Trophoblast cell (in vitro differentiated cells and primary cell): ENCODE measurements at regions not wholly inside any gene's neighbourhood (a gene's known extent, or its start where the extent isn't known, plus 50 kb on each side); places are given as distances from the start of the nearest gene placed in this dataset.

Experiments
- DNase-seq, 2 donors: peaks; one replicate each; pipeline ENCODE4 v3.0.0-alpha.2; 2016
- H2AFZ ChIP-seq: 2 replicates; pipeline ENCODE4 v1.6.1; 2013; ENCODE audit warnings: low read length, moderate library complexity, mild to moderate bottlenecking; ENCODE audit not compliant: insufficient read depth, poor library complexity
- H2AK5ac ChIP-seq: 2 replicates; pipeline ENCODE4 v1.6.1; 2013; ENCODE audit warnings: mild to moderate bottlenecking, low read length
- H2BK120ac ChIP-seq: 2 replicates; pipeline ENCODE4 v1.6.1; 2013; ENCODE audit warnings: low read length, mild to moderate bottlenecking, moderate library complexity; ENCODE audit not compliant: insufficient read depth, poor library complexity
- H2BK12ac ChIP-seq: 2 replicates; pipeline ENCODE4 v1.6.1; 2013; ENCODE audit warnings: mild to moderate bottlenecking, low read length, moderate library complexity
- H2BK5ac ChIP-seq: 2 replicates; pipeline ENCODE4 v1.6.1; 2013; ENCODE audit warnings: low read length, low read depth, moderate library complexity, mild to moderate bottlenecking; ENCODE audit not compliant: poor library complexity
- H3K14ac ChIP-seq: 2 replicates; pipeline ENCODE4 v1.6.1; 2013; ENCODE audit warnings: mild to moderate bottlenecking, low read length
- H3K18ac ChIP-seq: 2 replicates; pipeline ENCODE4 v1.6.1; 2013; ENCODE audit warnings: mild to moderate bottlenecking, low read length
- H3K23ac ChIP-seq: 2 replicates; pipeline ENCODE4 v1.6.1; 2013; ENCODE audit warnings: low read length
- H3K27ac ChIP-seq: 2 replicates; pipeline ENCODE4 v1.5.1; 2013; ENCODE audit warnings: low read depth, mild to moderate bottlenecking, inconsistent platforms, low read length, moderate library complexity
- H3K27me3 ChIP-seq: 2 replicates; pipeline ENCODE4 v1.6.1; 2013; ENCODE audit warnings: inconsistent platforms, mild to moderate bottlenecking, low read length, moderate library complexity; ENCODE audit not compliant: insufficient read depth
- H3K36me3 ChIP-seq, 2 experiments: 1 replicate in 1 of 2; 2 replicates in 1 of 2; pipeline ENCODE4 v1.6.1; 2013; ENCODE audit warnings: low read length in 2 of 2, mild to moderate bottlenecking in 2 of 2, moderate library complexity in 1 of 2; ENCODE audit not compliant: insufficient read depth in 2 of 2, control insufficient read depth in 1 of 2
- H3K4ac ChIP-seq: 2 replicates; pipeline ENCODE4 v1.6.1; 2013; ENCODE audit warnings: low read depth, mild to moderate bottlenecking, low read length, moderate library complexity
- H3K4me1 ChIP-seq, 2 experiments: 1 replicate in 1 of 2; 2 replicates in 1 of 2; pipeline ENCODE4 v1.6.1; 2013; ENCODE audit warnings: low read length in 2 of 2, mild to moderate bottlenecking in 2 of 2, moderate library complexity in 1 of 2; ENCODE audit not compliant: insufficient read depth in 2 of 2, control insufficient read depth in 1 of 2
- H3K4me2 ChIP-seq: 2 replicates; pipeline ENCODE4 v1.6.1; 2013; ENCODE audit warnings: inconsistent platforms, mild to moderate bottlenecking, low read length, moderate library complexity
- H3K4me3 ChIP-seq: 2 replicates; pipeline ENCODE4 v1.5.1; 2013; ENCODE audit warnings: mild to moderate bottlenecking, low read depth, low read length, inconsistent platforms
- H3K79me1 ChIP-seq: one replicate; pipeline ENCODE4 v1.6.1; 2013; ENCODE audit warnings: low read length
- H3K79me2 ChIP-seq: 2 replicates; pipeline ENCODE4 v1.6.1; 2013; ENCODE audit warnings: low read length, mild to moderate bottlenecking; ENCODE audit not compliant: control insufficient read depth, insufficient read depth, poor library complexity
- H3K9ac ChIP-seq: 2 replicates; pipeline ENCODE4 v1.6.1; 2013; ENCODE audit warnings: mild to moderate bottlenecking, low read length
- H3K9me3 ChIP-seq: 2 replicates; pipeline ENCODE4 v1.6.1; 2013; ENCODE audit warnings: low read depth, mild to moderate bottlenecking, control low read depth, inconsistent platforms, low read length; ENCODE audit not compliant: insufficient read depth
- H4K12ac ChIP-seq: 2 replicates; pipeline ENCODE4 v1.6.1; 2013; ENCODE audit warnings: low read depth, mild to moderate bottlenecking, low read length, moderate library complexity
- H4K8ac ChIP-seq: 2 replicates; pipeline ENCODE4 v1.6.1; 2013; ENCODE audit warnings: low read depth, mild to moderate bottlenecking, low read length, moderate library complexity
- H4K91ac ChIP-seq: one replicate; pipeline ENCODE4 v1.6.1; 2013; ENCODE audit warnings: low read depth, mild to moderate bottlenecking, low read length, moderate library complexity
- WGBS: extraction: QIAGEN DNeasy Blood & Tissue Kit; methylation state at CpG from one replicate; pipeline ENCODE4 v1.1.7; 2013; ENCODE audit warnings: missing lambda C conversion rate; ENCODE audit not compliant: insufficient read length, insufficient coverage; ENCODE audit errors: extremely low coverage; 5-methylcytosine and 5-hydroxymethylcytosine counted together

GRCh38 chr13:83182845-83183244 is 699.4 kb downstream of the SLITRK1 start:
- H3K4me3 ChIP-seq = no peak overlapping the region
- no peak overlapping the region for H3K4me2 ChIP-seq
- H3K27ac ChIP-seq = no peak overlapping the region
- H3K14ac ChIP-seq = no peak overlapping the region
- no peak overlapping the region for H3K4ac ChIP-seq
- H2AFZ ChIP-seq = no peak overlapping the region
- no peak overlapping the region for H3K23ac ChIP-seq
- H3K27me3 ChIP-seq = no peaks in the 10 kb centered on the region
- H4K12ac ChIP-seq = no peak overlapping the region
- DNase-seq = no peak
- H2BK120ac ChIP-seq = no peak overlapping the region
- no peak overlapping the region for H4K8ac ChIP-seq
- H2AK5ac ChIP-seq = no peak overlapping the region
- H3K18ac ChIP-seq = no peak overlapping the region
- no peak overlapping the region for H4K91ac ChIP-seq
- H3K79me2 ChIP-seq = peaks cover 2% of the 10 kb centered on the region
- H3K36me3 ChIP-seq = peaks cover 0 to 2% of the 10 kb centered on the region in 2 experiments
- H2BK5ac ChIP-seq = no peak overlapping the region
- H3K79me1 ChIP-seq = no peaks in the 10 kb centered on the region
- peaks cover 2% of the 10 kb centered on the region for H3K9me3 ChIP-seq
- H3K4me1 ChIP-seq = no peaks in the 10 kb centered on the region
- H3K9ac ChIP-seq = no peak overlapping the region
- WGBS = no CpG with 5 or more reads among the region's 8 CpGs
- H2BK12ac ChIP-seq = no peak overlapping the region

GRCh38 chr13:83178008-83178407 is 704.3 kb downstream of the SLITRK1 start:
- peaks cover 2% of the 10 kb centered on the region for H3K79me2 ChIP-seq
- no peak overlapping the region for H2BK5ac ChIP-seq
- WGBS = no CpG with 5 or more reads among the region's 1 CpG
- H3K4me1 ChIP-seq = no peaks in the 10 kb centered on the region
- no peak overlapping the region for H2BK12ac ChIP-seq
- no peak overlapping the region for H2AK5ac ChIP-seq
- no peak overlapping the region for H3K23ac ChIP-seq
- no peaks in the 10 kb centered on the region for H3K27me3 ChIP-seq
- H3K36me3 ChIP-seq = no peaks in the 10 kb centered on the region
- no peak for DNase-seq
- no peak overlapping the region for H4K8ac ChIP-seq
- no peak overlapping the region for H2BK120ac ChIP-seq
- H4K91ac ChIP-seq = no peak overlapping the region
- H3K79me1 ChIP-seq = no peaks in the 10 kb centered on the region
- H2AFZ ChIP-seq = no peak overlapping the region
- no peak overlapping the region for H3K4me3 ChIP-seq
- no peaks in the 10 kb centered on the region for H3K9me3 ChIP-seq
- H4K12ac ChIP-seq = no peak overlapping the region
- H3K4ac ChIP-seq = no peak overlapping the region
- H3K4me2 ChIP-seq = no peak overlapping the region
- no peak overlapping the region for H3K14ac ChIP-seq
- no peak overlapping the region for H3K9ac ChIP-seq
- no peak overlapping the region for H3K27ac ChIP-seq
- no peak overlapping the region for H3K18ac ChIP-seq

GRCh38 chr13:83168590-83168989 is 713.7 kb downstream of the SLITRK1 start:
- no peaks in the 10 kb centered on the region for H3K79me1 ChIP-seq
- H3K4ac ChIP-seq = no peak overlapping the region
- DNase-seq = no peak
- no peak overlapping the region for H4K12ac ChIP-seq
- H2BK5ac ChIP-seq = no peak overlapping the region
- no peaks in the 10 kb centered on the region for H3K9me3 ChIP-seq
- H3K4me3 ChIP-seq = no peak overlapping the region
- no peaks in the 10 kb centered on the region for H3K27me3 ChIP-seq
- H4K8ac ChIP-seq = no peak overlapping the region
- no peaks in the 10 kb centered on the region for H3K79me2 ChIP-seq
- H3K36me3 ChIP-seq = no peaks in the 10 kb centered on the region
- no peak overlapping the region for H3K4me2 ChIP-seq
- no peak overlapping the region for H3K18ac ChIP-seq
- no peak overlapping the region for H2AFZ ChIP-seq
- no peak overlapping the region for H2BK12ac ChIP-seq
- no peak overlapping the region for H3K14ac ChIP-seq
- no peak overlapping the region for H3K23ac ChIP-seq
- no peak overlapping the region for H3K9ac ChIP-seq
- no peak overlapping the region for H2BK120ac ChIP-seq
- H3K27ac ChIP-seq = no peak overlapping the region
- H3K4me1 ChIP-seq = no peaks in the 10 kb centered on the region
- no peak overlapping the region for H4K91ac ChIP-seq
- WGBS = no CpG with 5 or more reads among the region's 1 CpG
- H2AK5ac ChIP-seq = no peak overlapping the region

- H3K4ac ChIP-seq = no peak overlapping the region
- no peak overlapping the region for H4K91ac ChIP-seq
- H3K9ac ChIP-seq = no peak overlapping the region
- no peak overlapping the region for H2BK5ac ChIP-seq
- DNase-seq = no peak
- no peak overlapping the region for H2BK12ac ChIP-seq
- no peak overlapping the region for H4K12ac ChIP-seq
- no peaks in the 10 kb centered on the region for H3K36me3 ChIP-seq
- no peak overlapping the region for H2BK120ac ChIP-seq
- no peak overlapping the region for H4K8ac ChIP-seq
- no peak overlapping the region for H2AK5ac ChIP-seq
- H3K79me2 ChIP-seq = no peaks in the 10 kb centered on the region
- H3K23ac ChIP-seq = no peak overlapping the region
- no peaks in the 10 kb centered on the region for H3K4me1 ChIP-seq
- no peak overlapping the region for H3K18ac ChIP-seq
- H3K79me1 ChIP-seq = no peaks in the 10 kb centered on the region
- no peak overlapping the region for H3K4me3 ChIP-seq
- no peak overlapping the region for H3K4me2 ChIP-seq
- no peak overlapping the region for H3K27ac ChIP-seq
- H3K14ac ChIP-seq = no peak overlapping the region
- no peak overlapping the region for H2AFZ ChIP-seq
- no CpG with 5 or more reads among the region's 3 CpGs for WGBS
- H3K9me3 ChIP-seq = no peaks in the 10 kb centered on the region
- no peaks in the 10 kb centered on the region for H3K27me3 ChIP-seq
Observed at GRCh38 chr13:83167203-83167602, 715.1 kb downstream of the SLITRK1 start.
